ENCODE measurements at regions not wholly inside any gene's neighbourhood (a gene's known extent, or its start where the extent isn't known, plus 50 kb on each side); places are given as distances from the start of the nearest gene placed in this dataset.
"Not testable (repeated sequence)": the region's sequence is repeated elsewhere in the genome, so short reads cannot be mapped to it uniquely, and the experiment has no call there.

- DNase-seq: not testable (repeated sequence)
Measured at GRCh38 chr1:220475608-220476007, 52.3 kb upstream of the MARK1 start.

- not testable (repeated sequence) for DNase-seq
Measured at GRCh38 chr1:220475141-220475540, 52.8 kb upstream of the MARK1 start.

GRCh38 chr1:220473440-220473839 is 54.5 kb upstream of the MARK1 start:
- DNase-seq: no peak

GRCh38 chr1:220462752-220463151 is 65.2 kb upstream of the MARK1 start:
- no peak for DNase-seq

DNA sequence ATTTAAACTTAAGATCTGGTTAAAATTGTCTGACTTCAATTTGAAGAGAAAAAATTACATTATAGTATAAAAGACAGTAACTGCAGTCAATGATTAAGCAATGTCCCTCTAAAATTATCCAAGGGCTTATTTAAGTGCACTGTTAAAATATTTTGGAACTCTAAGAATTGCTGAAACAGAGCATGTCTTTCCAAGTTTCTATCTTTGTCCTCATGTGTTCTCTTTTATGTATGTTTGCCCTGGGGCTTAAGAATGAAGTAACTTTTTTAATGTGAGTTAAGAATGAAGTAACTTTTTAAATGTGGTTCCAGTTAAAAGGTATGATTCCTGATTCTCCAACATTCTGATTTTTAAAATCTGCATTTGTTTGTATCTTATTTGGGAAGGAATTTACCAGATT is 69.0 kb upstream of the MARK1 start:
- no peak for DNase-seq

GRCh38 chr1:220457957-220458609 is 69.9 kb upstream of the MARK1 start:
- DNase-seq: no peak

- DNase-seq: no peak
Measured at GRCh38 chr1:220455559-220455958, 72.4 kb upstream of the MARK1 start.

DNA sequence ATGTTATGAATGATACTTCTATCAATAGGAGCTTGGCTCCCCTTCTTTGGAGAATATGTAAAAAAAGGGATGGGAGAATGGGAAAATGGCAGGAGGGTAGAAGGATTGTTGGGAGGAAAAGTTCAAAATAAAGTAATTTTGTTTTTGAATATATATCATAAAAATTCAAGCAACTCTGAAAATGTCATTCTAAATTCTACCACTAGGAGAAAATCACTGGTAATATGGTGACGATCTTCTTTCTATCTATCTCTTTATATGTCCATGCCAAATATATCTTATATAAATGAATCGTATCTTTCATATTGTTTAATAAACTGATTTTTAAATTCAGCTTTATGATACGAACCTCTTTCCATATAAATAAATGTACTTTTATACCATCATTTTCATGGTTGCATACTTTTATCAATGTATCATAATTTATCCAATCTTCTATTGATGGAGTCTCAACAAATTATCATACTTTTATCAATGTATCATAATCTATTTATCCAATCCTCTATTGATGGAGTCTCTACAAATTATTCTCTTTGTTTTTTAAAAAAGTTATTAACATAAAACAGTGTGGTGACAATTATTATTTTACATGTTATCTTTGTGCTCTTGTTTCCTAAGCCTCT is 73.7 kb upstream of the MARK1 start:
- DNase-seq: no peak

GRCh38 chr1:220453371-220453770 is 74.6 kb upstream of the MARK1 start:
- DNase-seq: no peak

GRCh38 chr1:220451532-220451931 is 76.4 kb upstream of the MARK1 start:
- no peak for DNase-seq

- DNase-seq: no peak
Measured at GRCh38 chr1:220450927-220451326, 77.0 kb upstream of the MARK1 start.

DNA sequence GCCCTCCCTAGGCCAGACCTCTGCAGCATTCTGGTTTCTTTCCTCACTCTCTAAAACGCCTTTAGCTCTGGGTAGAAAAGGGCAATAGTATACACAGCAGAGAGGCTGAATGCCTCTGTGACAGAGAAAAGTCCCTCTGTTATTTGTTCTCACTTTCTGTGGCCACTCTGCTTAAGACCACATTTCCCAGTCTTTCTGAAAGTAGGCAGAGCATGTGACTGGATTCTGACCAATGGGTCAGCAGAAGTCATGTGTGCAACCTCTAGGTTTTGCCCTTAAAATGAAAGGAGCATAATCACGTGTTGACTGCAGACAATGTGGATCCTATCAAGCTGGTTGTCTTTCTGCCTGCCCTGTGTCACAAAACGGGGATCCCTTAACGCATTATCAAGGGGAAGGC is 79.7 kb upstream of the MARK1 start:
- DNase-seq: no peak

- peak; percentile 9 for DNase-seq
Measured at GRCh38 chr1:220444586-220444985, 83.3 kb upstream of the MARK1 start.

- DNase-seq: no peak
Measured at GRCh38 chr1:220441211-220441610, 86.7 kb upstream of the MARK1 start.

DNA sequence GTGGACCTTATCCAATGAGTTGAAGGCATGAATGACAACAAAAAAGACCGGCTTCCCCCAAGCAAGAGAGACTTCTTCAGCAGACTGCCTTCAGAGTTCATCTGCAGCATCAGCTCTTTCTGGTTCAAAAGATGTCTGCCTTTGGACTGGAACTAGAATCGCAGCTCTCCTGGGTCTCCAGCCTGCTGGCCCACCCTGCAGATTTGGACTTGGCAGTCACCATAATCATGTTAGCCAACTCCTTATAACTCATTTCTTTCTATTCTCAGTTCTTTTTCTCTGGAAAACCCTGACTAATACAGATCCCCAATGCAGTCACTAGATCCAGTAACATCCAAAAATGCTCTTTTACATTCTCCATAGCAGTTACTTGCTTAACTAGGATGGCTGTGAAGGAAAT is 89.2 kb upstream of the MARK1 start:
- no peak for DNase-seq

GRCh38 chr1:220432408-220432807 is 95.5 kb upstream of the MARK1 start:
- no peak for DNase-seq

DNA sequence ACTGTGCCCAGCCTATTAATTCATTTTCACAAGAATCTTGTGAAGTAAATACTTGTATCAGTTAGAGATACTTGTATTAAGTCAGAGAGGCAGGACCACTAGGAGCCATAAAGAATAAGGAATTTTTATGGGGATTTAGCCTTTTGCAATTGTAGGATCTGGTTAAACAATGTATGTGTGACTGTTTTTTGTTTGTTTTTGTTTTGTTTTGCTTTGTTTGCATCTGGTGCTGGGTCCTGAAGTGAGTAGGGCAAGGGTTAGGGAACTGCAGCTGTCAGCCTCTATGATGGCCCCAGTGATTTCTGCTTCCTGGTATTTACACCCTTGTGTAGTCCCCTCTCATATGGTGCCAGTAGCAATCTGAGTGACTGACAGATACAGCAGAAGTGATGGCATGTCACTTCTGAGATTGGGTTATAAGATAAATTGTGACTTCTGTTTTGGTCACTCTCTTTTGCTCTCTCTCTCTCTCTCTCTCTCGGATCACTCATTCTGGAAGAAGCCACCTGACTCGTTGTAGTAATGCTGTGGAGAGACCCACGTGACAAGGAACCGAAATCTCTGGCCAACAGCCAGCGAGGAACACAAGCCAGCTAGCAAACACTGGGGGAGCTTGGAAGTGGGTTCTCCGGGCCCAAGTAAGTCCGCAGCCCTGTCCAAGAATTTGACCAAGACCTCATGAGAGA is 96.2 kb upstream of the MARK1 start:
- no peak for DNase-seq

DNA sequence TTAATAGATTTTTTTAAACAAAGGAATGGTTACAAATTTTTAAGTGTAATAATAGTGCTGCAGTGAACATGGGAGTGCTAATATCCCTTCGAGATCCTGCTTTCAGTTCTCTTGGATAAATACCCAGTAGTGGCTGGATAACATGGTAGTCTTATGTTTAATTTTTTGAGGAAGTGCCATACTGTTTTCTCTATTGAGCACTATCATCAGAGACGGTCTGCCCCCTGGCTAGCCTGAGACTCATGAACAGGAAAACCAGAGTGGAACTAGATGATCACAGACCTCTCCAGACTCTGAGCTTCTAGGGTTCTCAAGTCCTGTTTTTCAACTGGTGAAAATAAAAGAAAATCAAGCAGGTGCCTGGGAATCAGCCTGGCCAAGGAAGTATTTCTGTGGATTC is 97.3 kb upstream of the MARK1 start:
- no peak for DNase-seq

DNA sequence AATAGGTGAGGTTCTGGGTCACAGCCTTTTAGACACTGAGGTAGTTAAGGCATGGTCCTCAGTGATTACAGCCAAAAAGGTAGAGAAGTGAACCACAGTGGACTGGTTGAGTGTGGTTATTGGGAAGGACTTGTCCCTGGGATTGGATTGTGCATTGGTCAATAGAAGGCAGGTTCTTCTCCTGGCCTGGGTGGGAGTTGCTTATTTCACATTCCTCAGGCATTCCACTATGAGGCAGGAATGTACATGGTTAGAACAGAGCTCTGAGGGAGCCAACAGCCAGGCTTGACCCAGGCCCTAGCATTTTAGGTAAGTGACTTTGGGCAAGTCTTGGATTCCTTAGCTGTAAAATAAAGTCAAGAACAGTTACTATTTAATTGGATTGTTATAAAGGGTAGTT is 97.9 kb upstream of the MARK1 start:
- no peak for DNase-seq

GRCh38 chr1:220426989-220427388 is 100.9 kb upstream of the MARK1 start:
- no peak for DNase-seq

GRCh38 chr1:220425852-220426251 is 102.1 kb upstream of the MARK1 start:
- DNase-seq: no peak

GRCh38 chr1:220421508-220421907 is 106.4 kb upstream of the MARK1 start:
- no peak for DNase-seq

- no peak for DNase-seq
Measured at GRCh38 chr1:220420726-220421125, 107.2 kb upstream of the MARK1 start.

- DNase-seq: not testable (repeated sequence)
Measured at GRCh38 chr1:220412382-220412781, 115.6 kb upstream of the MARK1 start.
